HG03103 (cell line): ENCODE measurements at regions not wholly inside any gene's neighbourhood (a gene's known extent, or its start where the extent isn't known, plus 50 kb on each side); places are given as distances from the start of the nearest gene placed in this dataset.
"Not testable (repeated sequence)": the region's sequence is repeated elsewhere in the genome, so short reads cannot be mapped to it uniquely, and the experiment has no call there.

Experiments used
- ATAC-seq: cut with Tn5 transposase; IDR thresholded peaks from one replicate; pipeline ENCODE4 v1.9.1; 2021; ENCODE audit warnings: low read depth; ENCODE audit not compliant: unreplicated experiment

GRCh38 chr2:215722986-215723630, 287.2 kb upstream of the FN1 start:
- no peak for ATAC-seq

DNA sequence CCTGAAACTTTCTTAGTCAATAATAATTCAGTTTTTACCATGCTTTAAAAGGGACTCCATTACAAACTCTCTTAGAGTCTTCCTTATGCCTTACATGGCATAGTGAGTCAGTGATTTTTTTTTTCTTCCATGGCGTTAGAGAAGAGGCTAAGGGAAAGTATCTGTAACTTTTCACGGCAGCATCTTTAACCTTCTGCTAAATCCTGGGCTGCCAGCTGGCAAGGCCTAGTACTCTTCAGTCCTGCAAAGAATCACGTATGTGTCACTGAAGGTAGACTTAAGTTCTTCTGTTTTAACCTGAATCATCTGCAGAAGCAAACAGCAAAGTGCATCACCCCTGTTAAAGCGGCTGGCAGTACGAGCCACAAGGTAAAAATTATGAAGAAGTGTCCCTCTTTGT, 286.3 kb upstream of the FN1 start:
- ATAC-seq: no peak

GRCh38 chr2:215721515-215721914, 285.6 kb upstream of the FN1 start:
- ATAC-seq: not testable (repeated sequence)

GRCh38 chr2:215718890-215719289, 283.0 kb upstream of the FN1 start:
- ATAC-seq: no peak

DNA sequence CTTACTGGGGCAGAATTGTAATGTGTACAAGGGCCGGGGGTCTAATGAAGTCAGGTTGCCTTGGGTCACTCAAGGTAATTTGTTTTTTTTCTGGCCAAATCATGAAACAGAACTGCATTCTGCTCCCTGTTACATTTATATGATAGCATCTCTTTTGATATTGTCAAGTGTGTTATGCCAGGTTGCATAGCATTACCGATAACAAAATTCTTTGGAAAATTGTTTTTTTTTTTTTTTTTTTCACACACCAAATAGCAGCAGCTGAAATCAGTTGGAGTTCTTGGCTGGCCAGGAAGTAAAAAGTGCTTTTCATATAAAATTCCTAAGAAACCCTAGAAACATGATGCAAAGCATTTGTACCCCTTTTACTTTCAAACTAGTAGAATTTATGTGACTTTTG, 282.6 kb upstream of the FN1 start:
- ATAC-seq: no peak

GRCh38 chr2:215717501-215718381, 281.9 kb upstream of the FN1 start:
- no peak for ATAC-seq

- no peak for ATAC-seq
Measured at GRCh38 chr2:215716956-215717355, 281.1 kb upstream of the FN1 start.

GRCh38 chr2:215712871-215713790, 277.3 kb upstream of the FN1 start:
- ATAC-seq: no peak

- no peak for ATAC-seq
Measured at GRCh38 chr2:215712219-215712868, 276.5 kb upstream of the FN1 start.

- ATAC-seq: no peak
Measured at GRCh38 chr2:215711471-215712034, 275.7 kb upstream of the FN1 start.

- ATAC-seq: no peak
Measured at GRCh38 chr2:215707608-215708007, 271.7 kb upstream of the FN1 start.

DNA sequence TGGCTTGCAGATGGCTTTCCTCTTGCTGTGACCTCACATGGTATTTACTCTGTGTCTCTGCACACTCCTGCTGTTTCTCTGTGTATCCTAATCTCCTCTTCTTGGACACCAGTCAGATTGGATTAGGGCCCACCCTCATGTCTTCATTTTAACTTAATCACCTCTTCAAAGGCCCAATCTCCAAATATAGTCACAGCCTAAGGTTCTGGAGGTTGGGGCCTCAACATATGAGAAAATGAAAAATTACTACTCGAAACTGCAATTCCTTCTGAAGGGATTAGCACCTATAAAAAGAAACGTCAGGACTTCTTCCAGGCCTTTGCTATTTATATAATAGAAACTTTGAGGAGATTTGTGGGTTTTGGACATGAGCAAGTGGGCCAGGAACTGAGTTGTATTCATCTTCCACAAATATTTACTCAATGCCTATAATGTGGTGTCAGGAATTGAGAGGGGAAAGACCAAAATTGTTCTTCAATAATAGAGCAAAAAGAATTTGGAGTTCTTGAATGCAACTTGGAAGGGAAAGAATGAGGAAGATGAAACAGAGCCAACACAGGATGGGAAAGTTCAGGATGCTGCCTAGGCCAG, 270.0 kb upstream of the FN1 start:
- no peak for ATAC-seq

- ATAC-seq: no peak
Measured at GRCh38 chr2:215705281-215705680, 269.4 kb upstream of the FN1 start.

GRCh38 chr2:215702116-215702902, 266.4 kb upstream of the FN1 start:
- ATAC-seq: no peak

GRCh38 chr2:215699700-215700538, 264.1 kb upstream of the FN1 start:
- ATAC-seq: no peak

DNA sequence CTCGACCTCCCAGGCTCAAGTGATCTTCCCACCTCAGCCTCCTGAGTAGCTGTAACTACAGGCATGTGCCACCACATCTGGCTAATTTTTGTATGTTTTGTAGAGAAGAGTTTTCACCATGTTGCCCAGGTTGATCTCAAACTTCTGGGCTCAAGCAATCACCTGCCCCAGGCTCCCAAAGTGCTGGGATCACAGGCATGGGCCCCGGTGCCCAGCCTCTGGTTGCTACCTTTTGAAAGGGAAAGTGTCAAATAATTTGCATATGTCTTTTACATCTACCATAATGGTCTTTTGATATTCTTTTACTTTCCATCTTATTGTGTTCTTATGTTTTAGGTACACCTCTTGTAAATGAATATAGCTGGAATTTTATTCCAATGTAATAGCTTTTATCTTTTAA, 263.1 kb upstream of the FN1 start:
- no peak for ATAC-seq

- ATAC-seq: no peak
Measured at GRCh38 chr2:215698566-215698965, 262.7 kb upstream of the FN1 start.

GRCh38 chr2:215697496-215697895, 261.6 kb upstream of the FN1 start:
- no peak for ATAC-seq
